Omental fat pad (tissue), 3 donors: ENCODE measurements at regions not wholly inside any gene's neighbourhood (a gene's known extent, or its start where the extent isn't known, plus 50 kb on each side); places are given as distances from the start of the nearest gene placed in this dataset.

ENCODE experiments used
- ATAC-seq: fragments of 150-250 bp; one replicate; pipeline ENCODE4 v1.9.1; 2016; ENCODE audit warnings: mild to moderate bottlenecking, moderate library complexity; ENCODE audit not compliant: low FRiP score
- DNase-seq: peaks from one replicate; pipeline ENCODE4 v3.0.0-alpha.2; 2019; ENCODE audit warnings: low spot score
- TF ChIP-seq, protein P1 (sequence below), 3 donors: fragments of 450-650 bp; IDR thresholded peaks; one replicate each; pipeline ENCODE4 v1.5.1; 2016 to 2017; ENCODE audit warnings: antibody characterized with exemption in 3 of 3, mild to moderate bottlenecking in 3 of 3, moderate library complexity in 2 of 3

DNA sequence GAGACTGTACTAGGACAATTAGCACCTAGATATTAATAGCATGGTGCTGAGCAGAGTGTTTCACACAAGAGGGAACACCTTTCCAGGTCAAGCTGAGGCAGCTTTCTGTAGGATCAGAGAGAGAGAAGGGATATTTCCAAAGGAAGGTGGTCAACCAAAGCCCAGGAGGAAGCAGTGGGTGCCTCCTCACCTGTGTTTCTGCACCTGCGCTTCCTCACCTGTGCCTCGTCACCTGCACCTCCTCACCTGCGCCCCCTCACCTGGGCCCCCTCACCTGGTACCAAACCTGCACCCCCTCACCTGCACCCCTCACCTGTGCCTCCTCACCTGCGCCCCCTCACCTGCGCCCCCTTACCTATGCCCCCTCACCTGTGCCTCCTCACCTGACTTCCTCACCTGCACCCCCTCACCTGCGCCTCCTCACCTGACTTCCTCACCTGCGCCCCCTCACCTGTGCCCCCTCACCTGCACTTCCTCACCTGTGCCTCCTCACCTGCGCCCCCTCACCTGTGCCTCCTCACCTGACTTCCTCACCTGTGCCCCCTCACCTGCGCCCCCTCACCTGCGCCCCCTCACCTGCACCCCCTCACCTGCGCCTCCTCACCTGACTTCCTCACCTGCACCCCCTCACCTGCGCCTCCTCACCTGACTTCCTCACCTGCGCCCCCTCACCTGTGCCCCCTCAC lies 67.9 kb downstream of the TTLL2 start:
- TF ChIP-seq, protein P1, sequence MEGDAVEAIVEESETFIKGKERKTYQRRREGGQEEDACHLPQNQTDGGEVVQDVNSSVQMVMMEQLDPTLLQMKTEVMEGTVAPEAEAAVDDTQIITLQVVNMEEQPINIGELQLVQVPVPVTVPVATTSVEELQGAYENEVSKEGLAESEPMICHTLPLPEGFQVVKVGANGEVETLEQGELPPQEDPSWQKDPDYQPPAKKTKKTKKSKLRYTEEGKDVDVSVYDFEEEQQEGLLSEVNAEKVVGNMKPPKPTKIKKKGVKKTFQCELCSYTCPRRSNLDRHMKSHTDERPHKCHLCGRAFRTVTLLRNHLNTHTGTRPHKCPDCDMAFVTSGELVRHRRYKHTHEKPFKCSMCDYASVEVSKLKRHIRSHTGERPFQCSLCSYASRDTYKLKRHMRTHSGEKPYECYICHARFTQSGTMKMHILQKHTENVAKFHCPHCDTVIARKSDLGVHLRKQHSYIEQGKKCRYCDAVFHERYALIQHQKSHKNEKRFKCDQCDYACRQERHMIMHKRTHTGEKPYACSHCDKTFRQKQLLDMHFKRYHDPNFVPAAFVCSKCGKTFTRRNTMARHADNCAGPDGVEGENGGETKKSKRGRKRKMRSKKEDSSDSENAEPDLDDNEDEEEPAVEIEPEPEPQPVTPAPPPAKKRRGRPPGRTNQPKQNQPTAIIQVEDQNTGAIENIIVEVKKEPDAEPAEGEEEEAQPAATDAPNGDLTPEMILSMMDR (IDR thresholded peaks at IDR 0.05): no peak
- no peak for DNase-seq
- ATAC-seq: no peak

DNA sequence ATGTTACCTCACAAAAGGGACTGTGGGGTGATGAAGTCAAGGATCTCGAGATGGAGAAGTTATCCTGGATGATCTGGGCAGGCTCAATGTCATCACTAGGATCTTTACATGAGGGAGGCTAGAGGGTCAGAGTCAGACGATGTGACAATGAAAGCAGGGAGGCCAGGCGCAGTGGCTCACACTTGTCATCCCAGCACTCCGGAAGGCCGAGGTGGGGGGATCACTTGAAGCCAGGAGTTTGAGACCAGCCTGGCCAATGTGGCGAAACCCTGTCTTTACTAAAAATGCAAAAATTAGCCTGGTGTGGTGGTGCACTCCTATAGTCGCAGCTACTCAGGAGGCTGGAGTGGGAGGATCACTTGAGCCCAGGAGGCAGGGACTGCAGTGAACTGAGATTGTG lies 68.8 kb downstream of the TTLL2 start:
- DNase-seq (no peak), ATAC-seq (no peak)
- TF ChIP-seq, protein P1 (IDR thresholded peaks at IDR 0.05): no peak

DNA sequence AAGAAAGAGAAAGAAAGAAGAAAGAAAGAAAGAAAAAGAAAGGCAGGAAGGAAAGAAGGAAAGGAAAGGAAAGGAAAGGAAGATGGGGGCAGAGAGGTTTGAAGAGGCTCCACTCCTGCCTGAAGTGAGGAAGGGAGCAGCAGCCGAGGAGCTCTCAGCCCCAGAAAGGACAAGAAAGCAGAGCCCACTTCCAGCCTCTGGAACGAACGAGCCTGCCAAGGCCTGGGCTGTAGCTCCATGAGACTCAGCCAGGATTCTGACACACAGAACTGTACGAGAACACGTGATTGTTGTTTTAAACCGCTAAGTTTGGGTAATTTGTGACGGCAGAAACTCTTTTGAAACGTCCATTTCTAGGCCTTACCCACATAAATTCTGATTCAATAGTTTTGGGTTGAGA lies 69.5 kb downstream of the TTLL2 start:
- DNase-seq: no peak
- TF ChIP-seq, protein P1 (IDR thresholded peaks at IDR 0.05): no peak
- ATAC-seq: no peak

DNA sequence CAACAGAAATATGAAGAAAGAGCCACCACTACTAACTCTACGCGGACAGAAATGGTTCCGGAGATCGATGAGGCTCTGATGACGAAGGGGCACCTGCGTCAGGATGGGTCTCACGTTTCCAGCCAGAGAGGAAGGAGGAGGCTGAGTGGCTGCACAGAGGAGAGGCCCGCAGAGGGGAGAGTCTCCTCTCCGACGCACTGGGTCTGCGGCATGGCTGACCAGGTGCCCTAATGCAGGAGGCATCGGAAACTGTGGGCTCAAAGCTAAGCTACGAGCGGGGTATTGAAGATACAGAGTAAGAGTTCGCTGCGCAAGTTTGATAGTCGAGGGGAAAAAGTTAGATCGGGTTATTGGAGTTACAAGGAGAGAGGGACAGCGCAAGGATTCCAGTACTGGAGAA lies 69.9 kb downstream of the TTLL2 start:
- ATAC-seq: no peak
- TF ChIP-seq, protein P1 (IDR thresholded peaks at IDR 0.05): no peak
- no peak for DNase-seq

DNA sequence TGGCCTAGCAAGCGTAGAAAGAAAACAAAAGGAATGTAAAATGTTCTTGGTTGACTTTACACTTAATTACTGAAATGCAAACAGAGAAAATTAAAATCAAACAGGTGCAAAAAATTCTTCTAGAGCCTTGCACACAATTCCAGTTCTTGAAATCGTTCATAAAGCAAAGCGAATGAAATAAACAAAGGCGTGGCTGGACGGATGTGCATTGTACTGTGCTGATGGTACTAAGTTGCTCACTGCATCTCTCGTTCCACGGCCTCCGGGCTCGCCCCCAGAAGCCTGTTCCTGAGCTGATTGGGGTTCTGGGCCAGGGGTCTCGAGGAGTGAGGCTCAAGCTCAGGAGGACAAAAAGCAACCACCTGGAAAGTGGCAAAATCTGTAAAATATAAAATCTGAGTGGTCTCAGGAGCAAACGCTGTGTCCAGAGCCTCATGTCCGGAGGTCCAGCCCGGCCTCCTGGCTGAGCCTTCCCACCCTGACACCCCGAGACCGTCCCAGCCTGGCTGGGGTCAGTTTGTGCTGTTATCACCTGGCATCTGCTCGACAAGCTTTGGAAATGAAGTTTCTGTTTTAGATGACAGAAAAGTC lies 71.3 kb downstream of the TTLL2 start:
- no peak for ATAC-seq
- TF ChIP-seq, protein P1 (IDR thresholded peaks at IDR 0.05): no peak
- no peak for DNase-seq

DNA sequence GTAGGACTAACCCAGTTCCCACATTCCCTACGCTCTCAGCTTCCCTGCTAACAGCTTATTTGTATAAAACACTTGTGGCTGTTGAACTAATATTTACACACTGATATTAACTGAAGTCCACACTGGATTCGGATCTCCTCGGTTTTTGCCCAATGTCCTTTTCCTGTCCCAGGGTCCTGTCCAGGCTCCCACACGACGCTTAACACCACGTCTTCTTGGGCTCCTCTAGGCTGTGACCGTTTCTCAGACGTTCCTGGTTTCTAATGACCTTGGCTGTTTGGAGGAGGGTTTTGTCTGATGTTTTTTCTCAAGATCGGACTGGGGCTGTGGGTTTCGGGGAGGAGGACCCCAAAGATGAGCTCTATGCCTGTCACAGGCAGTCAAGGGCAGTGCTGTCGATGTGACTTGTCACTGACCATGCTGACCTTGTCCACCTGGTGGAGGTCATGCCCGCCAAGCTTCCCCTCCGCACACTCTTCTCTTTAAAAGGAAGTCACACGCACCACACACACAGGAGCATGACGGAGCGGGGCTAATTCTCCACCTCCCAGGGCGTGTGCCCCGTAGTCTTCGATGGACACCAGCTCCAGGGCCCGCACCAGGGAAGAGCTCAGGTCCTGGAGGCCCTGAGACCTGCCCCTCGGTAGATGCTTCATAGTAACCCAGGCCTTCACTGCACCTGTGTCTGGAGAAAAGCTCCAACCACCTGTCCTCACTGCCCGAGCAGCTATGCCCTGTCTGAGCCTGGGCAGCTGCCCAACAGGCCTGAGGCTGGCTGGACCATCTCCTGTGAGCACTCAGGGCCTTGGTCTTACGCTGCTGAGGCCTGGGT lies 72.0 kb downstream of the TTLL2 start:
- ATAC-seq (no peak), DNase-seq (no peak)
- TF ChIP-seq, protein P1 (IDR thresholded peaks at IDR 0.05): no peak
